ENCODE measurements at regions not wholly inside any gene's neighbourhood (a gene's known extent, or its start where the extent isn't known, plus 50 kb on each side); places are given as distances from the start of the nearest gene placed in this dataset.

DNA sequence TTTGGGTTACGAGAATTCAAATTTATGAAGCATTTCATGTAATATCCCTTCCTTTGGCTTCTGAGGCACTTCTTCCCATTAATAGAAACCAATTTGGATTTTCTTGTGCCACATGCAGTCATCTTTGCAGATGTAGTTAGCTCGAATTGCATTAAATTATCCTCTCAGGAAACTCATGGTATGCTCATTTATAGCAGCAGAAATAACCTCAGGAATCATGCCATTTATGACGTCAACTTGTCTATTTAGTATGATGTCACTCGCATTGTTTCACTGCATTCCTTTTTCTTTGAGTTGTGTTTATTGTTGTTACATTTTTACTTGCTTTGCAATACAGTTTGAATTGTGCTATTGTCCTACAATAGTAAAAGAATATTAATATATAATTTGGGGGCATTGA is 163.8 kb downstream of the RBM43 start:
- TF ChIP-seq, protein P1, sequence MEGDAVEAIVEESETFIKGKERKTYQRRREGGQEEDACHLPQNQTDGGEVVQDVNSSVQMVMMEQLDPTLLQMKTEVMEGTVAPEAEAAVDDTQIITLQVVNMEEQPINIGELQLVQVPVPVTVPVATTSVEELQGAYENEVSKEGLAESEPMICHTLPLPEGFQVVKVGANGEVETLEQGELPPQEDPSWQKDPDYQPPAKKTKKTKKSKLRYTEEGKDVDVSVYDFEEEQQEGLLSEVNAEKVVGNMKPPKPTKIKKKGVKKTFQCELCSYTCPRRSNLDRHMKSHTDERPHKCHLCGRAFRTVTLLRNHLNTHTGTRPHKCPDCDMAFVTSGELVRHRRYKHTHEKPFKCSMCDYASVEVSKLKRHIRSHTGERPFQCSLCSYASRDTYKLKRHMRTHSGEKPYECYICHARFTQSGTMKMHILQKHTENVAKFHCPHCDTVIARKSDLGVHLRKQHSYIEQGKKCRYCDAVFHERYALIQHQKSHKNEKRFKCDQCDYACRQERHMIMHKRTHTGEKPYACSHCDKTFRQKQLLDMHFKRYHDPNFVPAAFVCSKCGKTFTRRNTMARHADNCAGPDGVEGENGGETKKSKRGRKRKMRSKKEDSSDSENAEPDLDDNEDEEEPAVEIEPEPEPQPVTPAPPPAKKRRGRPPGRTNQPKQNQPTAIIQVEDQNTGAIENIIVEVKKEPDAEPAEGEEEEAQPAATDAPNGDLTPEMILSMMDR (conservative IDR thresholded peaks at IDR 0.05; ENCODE audit: low read depth, low read length): no peak
- TF ChIP-seq EZH2 (IDR thresholded peaks at IDR 0.05; ENCODE audit: low read length, unreplicated experiment): no peak
- TF ChIP-seq EZH2phosphoT487 (IDR thresholded peaks at IDR 0.05; ENCODE audit: borderline replicate concordance, low read length): no peak

Data from PC-3 (cell line).